ENCODE measurements at regions not wholly inside any gene's neighbourhood (a gene's known extent, or its start where the extent isn't known, plus 50 kb on each side); places are given as distances from the start of the nearest gene placed in this dataset.

DNA sequence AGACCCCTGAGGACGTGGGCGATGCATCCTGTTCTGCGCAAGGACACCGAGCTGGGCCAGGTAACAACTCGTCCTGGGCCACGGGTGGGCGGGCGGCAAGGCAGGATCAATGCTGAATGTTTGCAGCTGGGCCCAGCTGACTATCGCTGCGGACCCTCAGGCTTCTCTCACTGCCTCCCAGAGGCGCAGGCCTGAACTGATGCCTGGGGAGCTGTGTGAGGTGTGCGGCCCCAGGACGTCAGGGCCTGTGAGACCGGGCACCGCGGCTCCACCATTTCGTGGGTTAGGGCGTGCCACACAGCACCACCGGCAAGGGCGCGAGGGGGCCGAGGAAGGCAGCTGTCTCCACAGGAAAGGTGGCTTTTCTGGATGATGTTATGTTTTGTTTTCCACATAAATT lies 307.4 kb downstream of the NDUFA10 start:
- POLR2A ChIA-PET: interaction anchor here (0.6 kb wide), 1 partner anchor 204 kb away, joined by 5 read pairs; no protein-coding TSS in a partner anchor

More for the DNA sequence above, 307.4 kb downstream of the NDUFA10 start:
- WGBS (ENCODE audit: insufficient coverage, insufficient replicate concordance, low lambda C conversion rate, missing lambda C conversion rate): 83% methylated on average over 20 of the region's 22 CpGs
- Histone ChIP-seq H3K4me3 (no peak overlapping the region), H3K79me2 (ENCODE audit: control insufficient read depth, insufficient read depth, low read length) (no peaks in the 10 kb centered on the region), H2AFZ (ENCODE audit: control insufficient read depth, low read depth, low read length) (no peak overlapping the region), H3K4me2 (ENCODE audit: control insufficient read depth, insufficient read depth) (no peak overlapping the region), H3K36me3 (ENCODE audit: control insufficient read depth in 2 of 2, insufficient read depth in 2 of 2, low read length in 1 of 2) (no peaks in the 10 kb centered on the region), H3K9me3 (replicated peaks; ENCODE audit: control insufficient read depth, insufficient read depth, low read length) (no peaks in the 10 kb centered on the region; the same call in 2 of the 3 replicates), H3K9ac (ENCODE audit: control insufficient read depth, insufficient read depth, low read length) (no peak overlapping the region), H3K4me1 (ENCODE audit: control insufficient read depth, insufficient read depth, low read length) (no peaks in the 10 kb centered on the region), H4K20me1 (ENCODE audit: control insufficient read depth, insufficient read depth) (no peaks in the 10 kb centered on the region), H3K27me3 (replicated peaks in 1 of 2; ENCODE audit: control insufficient read depth in 2 of 2, insufficient read depth in 2 of 2, low read length in 1 of 2) (no peaks in the 10 kb centered on the region), H3K27ac (ENCODE audit: control insufficient read depth, insufficient read depth) (no peak overlapping the region)
- no TSS peak for BruUV-seq (replicated peaks)
- DNase-seq (ENCODE audit: low read depth, low spot score): no peak
- TF ChIP-seq, protein P1, sequence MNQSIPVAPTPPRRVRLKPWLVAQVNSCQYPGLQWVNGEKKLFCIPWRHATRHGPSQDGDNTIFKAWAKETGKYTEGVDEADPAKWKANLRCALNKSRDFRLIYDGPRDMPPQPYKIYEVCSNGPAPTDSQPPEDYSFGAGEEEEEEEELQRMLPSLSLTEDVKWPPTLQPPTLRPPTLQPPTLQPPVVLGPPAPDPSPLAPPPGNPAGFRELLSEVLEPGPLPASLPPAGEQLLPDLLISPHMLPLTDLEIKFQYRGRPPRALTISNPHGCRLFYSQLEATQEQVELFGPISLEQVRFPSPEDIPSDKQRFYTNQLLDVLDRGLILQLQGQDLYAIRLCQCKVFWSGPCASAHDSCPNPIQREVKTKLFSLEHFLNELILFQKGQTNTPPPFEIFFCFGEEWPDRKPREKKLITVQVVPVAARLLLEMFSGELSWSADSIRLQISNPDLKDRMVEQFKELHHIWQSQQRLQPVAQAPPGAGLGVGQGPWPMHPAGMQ (IDR thresholded peaks at IDR 0.05; ENCODE audit: borderline replicate concordance): no peak
- TF ChIP-seq TCF7 (IDR thresholded peaks at IDR 0.05; ENCODE audit: borderline replicate concordance) (no peak), TBL1XR1 (IDR thresholded peaks at IDR 0.05; ENCODE audit: low read depth, low read length) (no peak), ATF7 (IDR thresholded peaks at IDR 0.05; ENCODE audit: low read depth) (no peak), SMC3 (IDR thresholded peaks at IDR 0.05; ENCODE audit: borderline replicate concordance, low read length) (no peak), YY1 (IDR thresholded peaks at IDR 0.05; ENCODE audit: low read depth, low read length) (no peak), ZNF622 (IDR thresholded peaks at IDR 0.05) (no peak), HDGF (IDR thresholded peaks at IDR 0.05) (no peak), SP1 (IDR thresholded peaks at IDR 0.05; ENCODE audit: low read depth, low read length) (no peak)
- TF ChIP-seq, protein P2, sequence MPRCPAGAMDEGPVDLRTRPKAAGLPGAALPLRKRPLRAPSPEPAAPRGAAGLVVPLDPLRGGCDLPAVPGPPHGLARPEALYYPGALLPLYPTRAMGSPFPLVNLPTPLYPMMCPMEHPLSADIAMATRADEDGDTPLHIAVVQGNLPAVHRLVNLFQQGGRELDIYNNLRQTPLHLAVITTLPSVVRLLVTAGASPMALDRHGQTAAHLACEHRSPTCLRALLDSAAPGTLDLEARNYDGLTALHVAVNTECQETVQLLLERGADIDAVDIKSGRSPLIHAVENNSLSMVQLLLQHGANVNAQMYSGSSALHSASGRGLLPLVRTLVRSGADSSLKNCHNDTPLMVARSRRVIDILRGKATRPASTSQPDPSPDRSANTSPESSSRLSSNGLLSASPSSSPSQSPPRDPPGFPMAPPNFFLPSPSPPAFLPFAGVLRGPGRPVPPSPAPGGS (IDR thresholded peaks at IDR 0.05; ENCODE audit: borderline replicate concordance, insufficient read depth, low read depth, low read length, poor library complexity, severe bottlenecking): no peak
- TF ChIP-seq, protein P3, sequence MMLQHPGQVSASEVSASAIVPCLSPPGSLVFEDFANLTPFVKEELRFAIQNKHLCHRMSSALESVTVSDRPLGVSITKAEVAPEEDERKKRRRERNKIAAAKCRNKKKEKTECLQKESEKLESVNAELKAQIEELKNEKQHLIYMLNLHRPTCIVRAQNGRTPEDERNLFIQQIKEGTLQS (IDR thresholded peaks at IDR 0.05; ENCODE audit: borderline replicate concordance, extremely low read depth, low read depth, low read length): no peak
- ChIA-PET SMC1A (ENCODE audit: uncharacterized antibody, unreplicated experiment) (no interaction called here), RAD21 (ENCODE audit: unreplicated experiment) (no interaction called here), CTCF (no interaction called here)
- intact Hi-C loops (cut with micrococcal nuclease; ENCODE audit: unreplicated experiment): no loop called here
- ATAC-seq: no peak
- in situ Hi-C loops (cut with MboI): no loop called here
- no peak for FAIRE-seq

Measured in GM12878 (cell line).